GM12872 (cell line): ENCODE measurements at regions not wholly inside any gene's neighbourhood (a gene's known extent, or its start where the extent isn't known, plus 50 kb on each side); places are given as distances from the start of the nearest gene placed in this dataset.
A peak's percentile ranks its signal among the peaks of the same experiment; 100 is the strongest.

Experiments used
- CTCF ChIP-seq: IDR thresholded peaks from 3 replicates; pipeline ENCODE4 v1.5.1; 2011; ENCODE audit warnings: low read depth, mild to moderate bottlenecking, low read length, moderate library complexity; ENCODE audit not compliant: insufficient read depth

GRCh38 chr6:25028328-25028727 is 92.6 kb upstream of the RIPOR2 start:
- TF ChIP-seq CTCF = 0 out of 3 replicates have a peak, but pooled peaks have one; percentile 7

GRCh38 chr6:25032934-25033333 is 97.2 kb upstream of the RIPOR2 start:
- no peak for TF ChIP-seq CTCF

GRCh38 chr6:25034431-25034921 is 98.7 kb upstream of the RIPOR2 start:
- no peak for TF ChIP-seq CTCF

- no peak for TF ChIP-seq CTCF
These were observed 99.4 kb upstream of the RIPOR2 start for GRCh38 chr6:25035174-25035511.

- no peak for TF ChIP-seq CTCF
These were observed 100.0 kb upstream of the RIPOR2 start for GRCh38 chr6:25035512-25036435.

- no peak for TF ChIP-seq CTCF
These were observed 100.7 kb upstream of the RIPOR2 start for GRCh38 chr6:25036461-25036860.

- TF ChIP-seq CTCF = no peak
These were observed 102.5 kb upstream of the RIPOR2 start for GRCh38 chr6:25038300-25038699.
